Glutamatergic neuron (in vitro differentiated cells): ENCODE measurements at regions not wholly inside any gene's neighbourhood (a gene's known extent, or its start where the extent isn't known, plus 50 kb on each side); places are given as distances from the start of the nearest gene placed in this dataset.

ENCODE experiments used
- DNase-seq: peaks from one replicate; pipeline ENCODE4 v3.0.0; 2022
- H3K27ac Mint-ChIP-seq: one replicate; pipeline ENCODE4 v1.8.0; 2020; ENCODE audit warnings: mild to moderate bottlenecking, mixed read lengths, inconsistent platforms; ENCODE audit not compliant: unreplicated experiment
- H3K27me3 Mint-ChIP-seq: one replicate; pipeline ENCODE4 v1.8.0; 2020; ENCODE audit warnings: mild to moderate bottlenecking, moderate library complexity, mixed read lengths, inconsistent platforms; ENCODE audit not compliant: unreplicated experiment
- H3K36me3 Mint-ChIP-seq: one replicate; pipeline ENCODE4 v1.8.0; 2020; ENCODE audit warnings: mild to moderate bottlenecking, mixed read lengths, inconsistent platforms; ENCODE audit not compliant: unreplicated experiment
- H3K4me1 Mint-ChIP-seq: one replicate; pipeline ENCODE4 v1.8.0; 2020; ENCODE audit warnings: mild to moderate bottlenecking, low read depth, mixed read lengths, inconsistent platforms; ENCODE audit not compliant: unreplicated experiment
- H3K4me3 Mint-ChIP-seq: one replicate; pipeline ENCODE4 v1.8.0; 2020; ENCODE audit warnings: mild to moderate bottlenecking, mixed read lengths, inconsistent platforms; ENCODE audit not compliant: unreplicated experiment
- H3K9me3 Mint-ChIP-seq: one replicate; pipeline ENCODE4 v1.8.0; 2020; ENCODE audit warnings: mild to moderate bottlenecking, moderate library complexity, mixed read lengths, inconsistent platforms; ENCODE audit not compliant: unreplicated experiment
- TF ChIP-seq, protein P1 (sequence below): fragments of 200-600 bp; sonication (generic); IDR thresholded peaks from one replicate; pipeline ENCODE4 v1.5.0; 2021; ENCODE audit not compliant: partially characterized antibody, unreplicated experiment

DNA sequence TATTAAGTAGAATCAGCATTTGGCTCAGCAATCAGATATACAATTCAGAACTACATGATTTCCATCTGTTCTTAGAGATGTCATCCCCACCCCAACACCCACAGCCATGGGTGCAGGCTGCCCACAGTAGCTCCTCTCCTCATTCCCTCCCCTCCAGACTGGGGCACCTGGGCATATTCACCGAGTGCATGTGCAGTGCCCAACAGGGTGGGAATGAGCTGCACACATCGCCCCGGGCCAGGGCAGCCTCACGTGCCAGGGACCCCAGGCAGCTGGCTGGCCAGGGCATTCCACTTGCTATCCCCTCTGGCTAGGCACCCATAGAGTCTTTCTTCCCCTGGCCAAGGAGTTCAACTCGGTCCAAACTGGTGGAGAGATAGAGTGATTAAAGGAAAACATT lies 461.9 kb upstream of the NUDT12 start:
- Mint-ChIP-seq H3K36me3 (peaks cover 7% of the 10 kb centered on the region), H3K4me3 (no peak overlapping the region), H3K27me3 (peaks cover 2% of the 10 kb centered on the region), H3K27ac (no peak overlapping the region), H3K9me3 (no peaks in the 10 kb centered on the region), H3K4me1 (no peaks in the 10 kb centered on the region)
- TF ChIP-seq, protein P1, sequence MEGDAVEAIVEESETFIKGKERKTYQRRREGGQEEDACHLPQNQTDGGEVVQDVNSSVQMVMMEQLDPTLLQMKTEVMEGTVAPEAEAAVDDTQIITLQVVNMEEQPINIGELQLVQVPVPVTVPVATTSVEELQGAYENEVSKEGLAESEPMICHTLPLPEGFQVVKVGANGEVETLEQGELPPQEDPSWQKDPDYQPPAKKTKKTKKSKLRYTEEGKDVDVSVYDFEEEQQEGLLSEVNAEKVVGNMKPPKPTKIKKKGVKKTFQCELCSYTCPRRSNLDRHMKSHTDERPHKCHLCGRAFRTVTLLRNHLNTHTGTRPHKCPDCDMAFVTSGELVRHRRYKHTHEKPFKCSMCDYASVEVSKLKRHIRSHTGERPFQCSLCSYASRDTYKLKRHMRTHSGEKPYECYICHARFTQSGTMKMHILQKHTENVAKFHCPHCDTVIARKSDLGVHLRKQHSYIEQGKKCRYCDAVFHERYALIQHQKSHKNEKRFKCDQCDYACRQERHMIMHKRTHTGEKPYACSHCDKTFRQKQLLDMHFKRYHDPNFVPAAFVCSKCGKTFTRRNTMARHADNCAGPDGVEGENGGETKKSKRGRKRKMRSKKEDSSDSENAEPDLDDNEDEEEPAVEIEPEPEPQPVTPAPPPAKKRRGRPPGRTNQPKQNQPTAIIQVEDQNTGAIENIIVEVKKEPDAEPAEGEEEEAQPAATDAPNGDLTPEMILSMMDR: no peak
- no peak for DNase-seq

DNA sequence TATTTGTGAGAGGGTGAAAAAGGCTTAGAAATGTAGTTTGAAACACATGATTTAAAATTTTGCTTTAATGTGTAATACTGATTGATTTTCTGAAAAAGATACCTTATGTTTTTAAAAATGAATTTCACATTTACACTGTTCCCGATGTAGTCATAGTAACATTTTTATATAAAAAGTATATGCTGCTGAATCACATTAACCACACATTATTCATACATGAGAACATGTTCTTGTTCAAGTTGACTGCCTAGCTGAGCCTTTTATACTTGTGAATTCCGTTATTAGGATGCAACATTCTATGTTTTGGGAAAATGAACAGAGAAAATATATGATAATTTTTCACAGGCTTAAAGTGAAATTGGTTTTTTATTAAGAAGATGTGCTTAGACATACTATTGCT lies 461.1 kb upstream of the NUDT12 start:
- Mint-ChIP-seq H3K4me1 (no peaks in the 10 kb centered on the region), H3K36me3 (peaks cover 10% of the 10 kb centered on the region), H3K9me3 (no peaks in the 10 kb centered on the region), H3K27me3 (peaks cover 2% of the 10 kb centered on the region), H3K27ac (no peak overlapping the region), H3K4me3 (no peak overlapping the region)
- DNase-seq: no peak
- TF ChIP-seq, protein P1: no peak

DNA sequence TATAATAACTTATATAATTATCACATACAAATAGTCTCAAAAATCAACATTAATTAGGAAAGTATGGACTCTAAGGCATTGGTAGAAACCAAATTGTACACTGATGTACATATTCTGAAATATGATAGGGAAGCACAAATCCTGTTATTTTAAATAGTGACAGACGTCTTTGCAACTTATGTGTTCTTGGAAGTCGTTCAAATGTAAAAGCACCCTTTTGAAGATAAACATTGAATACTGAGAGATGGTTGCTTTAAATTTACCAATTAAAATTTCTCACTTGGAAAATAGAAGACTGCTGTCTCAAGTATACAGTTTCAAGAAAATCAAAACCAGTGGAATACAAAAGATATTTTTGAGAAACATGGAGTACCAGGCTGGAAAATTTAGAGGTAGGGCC lies 457.4 kb upstream of the NUDT12 start:
- H3K27ac Mint-ChIP-seq: no peak overlapping the region
- DNase-seq: no peak
- no peaks in the 10 kb centered on the region for H3K4me1 Mint-ChIP-seq
- peaks cover 7% of the 10 kb centered on the region for H3K36me3 Mint-ChIP-seq
- no peaks in the 10 kb centered on the region for H3K9me3 Mint-ChIP-seq
- no peak overlapping the region for H3K4me3 Mint-ChIP-seq
- TF ChIP-seq, protein P1: no peak
- H3K27me3 Mint-ChIP-seq: no peaks in the 10 kb centered on the region

DNA sequence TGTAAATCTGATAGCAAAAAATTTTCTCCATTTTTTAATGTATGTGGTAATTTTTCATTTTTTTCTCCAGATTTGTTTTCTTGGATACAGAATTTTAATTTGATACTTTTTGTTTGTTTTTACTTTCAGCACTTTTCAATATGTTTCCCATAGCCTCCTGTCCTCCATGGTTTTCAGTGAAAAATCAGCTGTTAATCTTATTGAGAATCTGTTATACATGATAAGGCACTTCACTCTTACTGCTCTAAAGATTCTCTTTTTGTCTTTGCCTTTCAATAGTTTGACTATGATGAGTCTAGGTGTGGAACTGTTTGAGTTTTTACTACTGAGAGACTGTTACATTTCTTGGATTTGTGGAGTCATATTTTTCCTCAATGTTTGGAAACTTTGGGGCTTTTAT lies 455.7 kb upstream of the NUDT12 start:
- Mint-ChIP-seq H3K4me3 (no peak overlapping the region), H3K9me3 (no peaks in the 10 kb centered on the region), H3K27me3 (no peaks in the 10 kb centered on the region), H3K4me1 (no peaks in the 10 kb centered on the region), H3K36me3 (peaks cover 7% of the 10 kb centered on the region), H3K27ac (no peak overlapping the region)
- TF ChIP-seq, protein P1: no peak
- DNase-seq: no peak

DNA sequence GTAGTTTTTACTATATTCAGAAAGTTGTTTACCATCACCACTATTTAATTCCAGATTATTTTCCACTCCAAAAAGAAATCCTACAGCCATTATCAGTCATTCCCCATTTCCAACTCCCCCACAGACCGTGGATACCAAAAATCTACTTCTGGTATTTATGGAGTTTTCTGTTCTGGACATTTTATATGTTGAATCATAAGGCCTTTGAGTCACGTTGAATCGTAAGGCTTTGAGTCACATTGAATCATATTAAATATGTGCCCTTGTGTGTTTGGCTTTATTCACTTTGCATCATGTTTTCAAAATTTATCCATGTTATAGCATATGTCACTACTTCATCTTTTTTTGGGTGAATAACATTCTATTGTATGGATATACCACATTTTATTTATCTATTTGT lies 454.1 kb upstream of the NUDT12 start:
- DNase-seq: no peak
- Mint-ChIP-seq H3K27me3 (no peaks in the 10 kb centered on the region), H3K9me3 (no peaks in the 10 kb centered on the region), H3K4me1 (no peaks in the 10 kb centered on the region), H3K36me3 (peaks cover 7% of the 10 kb centered on the region), H3K27ac (no peak overlapping the region), H3K4me3 (no peak overlapping the region)
- TF ChIP-seq, protein P1: no peak
